DOHH2 (cell line): ENCODE measurements at regions not wholly inside any gene's neighbourhood (a gene's known extent, or its start where the extent isn't known, plus 50 kb on each side); places are given as distances from the start of the nearest gene placed in this dataset.

Source experiments
- H3F3A ChIP-seq: fragments of 200-600 bp; sonication (generic), shearing (Covaris generic); 2 replicates; pipeline ENCODE4 v1.6.0; 2016; ENCODE audit warnings: antibody characterized with exemption, mild to moderate bottlenecking; ENCODE audit not compliant: control insufficient read depth, insufficient read depth
- H3K27ac ChIP-seq: fragments of 200-600 bp; sonication (generic); 2 replicates; pipeline ENCODE4 v1.5.1; 2014; ENCODE audit warnings: low read depth, mild to moderate bottlenecking, low read length, moderate library complexity
- H3K27me3 ChIP-seq: fragments of 200-600 bp; sonication (generic); 2 replicates; pipeline ENCODE4 v1.6.1; 2014; ENCODE audit warnings: mild to moderate bottlenecking, low read length, mixed read lengths; ENCODE audit not compliant: control insufficient read depth
- H3K36me3 ChIP-seq: fragments of 200-600 bp; sonication (generic); 2 replicates; pipeline ENCODE4 v1.6.1; 2014; ENCODE audit warnings: mild to moderate bottlenecking, low read length, moderate library complexity, mixed read lengths; ENCODE audit not compliant: control insufficient read depth
- H3K4me1 ChIP-seq: fragments of 200-600 bp; sonication (generic); 2 replicates; pipeline ENCODE4 v1.6.1; 2014; ENCODE audit warnings: mild to moderate bottlenecking, low read length, mixed read lengths; ENCODE audit not compliant: control insufficient read depth
- H3K4me2 ChIP-seq: fragments of 200-600 bp; sonication (generic); 2 replicates; pipeline ENCODE4 v1.6.0; 2014; ENCODE audit warnings: mild to moderate bottlenecking, low read length, moderate library complexity
- H3K4me3 ChIP-seq: fragments of 200-600 bp; sonication (generic); 2 replicates; pipeline ENCODE4 v1.5.1; 2014; ENCODE audit warnings: mild to moderate bottlenecking, low read length, mixed read lengths
- H3K79me2 ChIP-seq: fragments of 200-600 bp; sonication (generic); 2 replicates; pipeline ENCODE4 v1.6.1; 2014; ENCODE audit warnings: mild to moderate bottlenecking, low read length, mixed read lengths; ENCODE audit not compliant: control insufficient read depth
- H3K9me2 ChIP-seq: fragments of 200-600 bp; sonication (generic); replicated peaks from 2 replicates; pipeline ENCODE4 v1.6.1; 2014; ENCODE audit warnings: mild to moderate bottlenecking, low read length, mixed read lengths; ENCODE audit not compliant: control insufficient read depth
- H3K9me3 ChIP-seq: fragments of 200-600 bp; sonication (generic); 2 replicates; pipeline ENCODE4 v1.6.1; 2014; ENCODE audit warnings: antibody characterized with exemption, low read length, mixed read lengths; ENCODE audit not compliant: control insufficient read depth, insufficient read depth
- H4K20me1 ChIP-seq: fragments of 200-600 bp; sonication (generic); 2 replicates; pipeline ENCODE4 v1.6.0; 2014; ENCODE audit warnings: low read depth, mild to moderate bottlenecking, antibody characterized with exemption, low read length, moderate library complexity; ENCODE audit not compliant: control insufficient read depth, insufficient read depth
- CTCF ChIP-seq: fragments of 200-600 bp; sonication (generic); IDR thresholded peaks from one replicate; pipeline ENCODE4 v1.5.1; 2014; ENCODE audit warnings: antibody characterized with exemption, mild to moderate bottlenecking, low read depth, low read length; ENCODE audit not compliant: poor library complexity, severe bottlenecking
- EZH2phosphoT487 ChIP-seq: fragments of 200-600 bp; sonication (generic); IDR thresholded peaks from 2 replicates; pipeline ENCODE4 v1.6.1; 2017; ENCODE audit warnings: borderline replicate concordance, mild to moderate bottlenecking, antibody characterized with exemption, low read length, moderate library complexity, mixed read lengths

GRCh38 chr7:21276471-21277035 lies 151.3 kb upstream of the SP4 start:
- no peak overlapping the region for H3K27ac ChIP-seq
- H4K20me1 ChIP-seq: no peaks in the 10 kb centered on the region
- no peaks in the 10 kb centered on the region for H3F3A ChIP-seq
- no peaks in the 10 kb centered on the region for H3K4me1 ChIP-seq
- TF ChIP-seq CTCF: no peak
- no peak for TF ChIP-seq EZH2phosphoT487
- no peaks in the 10 kb centered on the region for H3K79me2 ChIP-seq
- H3K4me2 ChIP-seq: no peak overlapping the region
- H3K27me3 ChIP-seq: no peaks in the 10 kb centered on the region
- H3K9me2 ChIP-seq: no peaks in the 10 kb centered on the region
- H3K9me3 ChIP-seq: no peaks in the 10 kb centered on the region
- no peaks in the 10 kb centered on the region for H3K36me3 ChIP-seq
- H3K4me3 ChIP-seq: no peak overlapping the region

GRCh38 chr7:21278944-21279343 lies 148.9 kb upstream of the SP4 start:
- no peaks in the 10 kb centered on the region for H3K27me3 ChIP-seq
- no peaks in the 10 kb centered on the region for H3F3A ChIP-seq
- no peaks in the 10 kb centered on the region for H3K36me3 ChIP-seq
- no peak overlapping the region for H3K27ac ChIP-seq
- no peaks in the 10 kb centered on the region for H4K20me1 ChIP-seq
- TF ChIP-seq EZH2phosphoT487 (no peak), CTCF (no peak)
- H3K4me2 ChIP-seq: no peak overlapping the region
- H3K4me3 ChIP-seq: no peak overlapping the region
- no peaks in the 10 kb centered on the region for H3K79me2 ChIP-seq
- H3K9me2 ChIP-seq: no peaks in the 10 kb centered on the region
- no peaks in the 10 kb centered on the region for H3K9me3 ChIP-seq
- H3K4me1 ChIP-seq: no peaks in the 10 kb centered on the region

GRCh38 chr7:21281193-21281592 lies 146.7 kb upstream of the SP4 start:
- no peak for TF ChIP-seq CTCF
- TF ChIP-seq EZH2phosphoT487: no peak

More at GRCh38 chr7:21281193-21281592, 146.7 kb upstream of the SP4 start:
- no peak overlapping the region for H3K27ac ChIP-seq
- H3K79me2 ChIP-seq: no peaks in the 10 kb centered on the region
- H3K9me2 ChIP-seq: no peaks in the 10 kb centered on the region; the same call in 1 of the 2 replicates
- H3K36me3 ChIP-seq: no peaks in the 10 kb centered on the region
- no peaks in the 10 kb centered on the region for H3F3A ChIP-seq
- no peak overlapping the region for H3K4me2 ChIP-seq
- no peaks in the 10 kb centered on the region for H3K4me1 ChIP-seq
- no peaks in the 10 kb centered on the region for H3K9me3 ChIP-seq
- no peaks in the 10 kb centered on the region for H4K20me1 ChIP-seq
- H3K27me3 ChIP-seq: no peaks in the 10 kb centered on the region
- H3K4me3 ChIP-seq: no peak overlapping the region
